ENCODE measurements at regions not wholly inside any gene's neighbourhood (a gene's known extent, or its start where the extent isn't known, plus 50 kb on each side); places are given as distances from the start of the nearest gene placed in this dataset.

DNA sequence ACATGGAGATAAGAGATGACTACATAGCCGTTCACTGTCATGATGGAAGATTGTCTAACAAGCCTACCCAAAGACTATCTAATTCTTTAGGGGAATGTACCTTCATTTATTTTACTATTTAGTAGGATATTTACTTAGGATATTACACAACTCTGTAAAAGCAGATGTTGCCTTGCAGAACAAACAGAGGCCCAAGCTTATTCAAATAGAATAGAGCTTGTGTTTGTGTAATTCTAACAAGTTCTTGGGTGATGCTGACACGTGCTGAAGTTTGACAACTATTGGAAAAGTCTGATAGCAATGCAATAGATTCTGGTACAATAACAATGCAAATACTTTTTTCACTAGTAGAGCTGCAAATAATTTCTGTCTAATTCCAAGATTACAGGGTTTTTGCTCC is 447.6 kb downstream of the TOX3 start:
- peak; percentile 53 for DNase-seq

DNA sequence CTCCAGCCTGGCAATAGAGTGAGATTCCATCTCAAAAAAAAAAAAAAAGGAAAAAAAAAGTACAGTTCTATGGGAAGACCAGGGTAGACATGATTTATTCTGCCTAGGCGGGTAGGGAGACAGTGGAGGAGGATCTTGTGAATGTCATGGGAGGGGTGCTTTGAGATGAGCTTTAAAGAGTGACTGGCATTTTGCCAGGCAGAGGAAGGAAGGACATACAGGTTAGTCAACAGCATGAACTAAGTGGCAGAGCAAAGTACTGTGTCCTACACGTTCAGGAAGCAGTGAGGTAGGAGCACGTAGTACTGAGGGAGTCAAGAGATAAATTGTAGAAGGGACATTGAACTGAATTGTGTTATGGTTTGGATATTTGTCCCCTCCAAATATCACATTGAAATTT is 451.5 kb downstream of the TOX3 start:
- no peak for DNase-seq

DNA sequence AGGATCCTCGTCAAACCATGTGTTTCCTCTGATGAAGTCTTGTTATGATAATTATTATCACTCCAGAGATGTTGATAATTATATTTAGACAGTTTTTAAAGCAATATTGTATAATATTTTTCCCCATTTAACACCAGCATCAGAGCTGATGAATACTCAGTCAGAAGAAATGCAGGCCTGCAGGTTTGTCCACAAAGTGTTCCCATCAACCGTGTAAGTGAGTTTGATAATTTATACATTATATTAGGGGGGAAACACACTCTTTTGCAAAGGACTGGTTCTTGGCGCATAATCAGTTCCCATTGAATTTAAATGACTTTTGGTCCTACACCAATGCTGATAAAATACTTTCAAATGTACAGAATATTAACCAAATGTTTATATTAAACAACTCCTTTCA is 454.8 kb downstream of the TOX3 start:
- no peak for DNase-seq

DNA sequence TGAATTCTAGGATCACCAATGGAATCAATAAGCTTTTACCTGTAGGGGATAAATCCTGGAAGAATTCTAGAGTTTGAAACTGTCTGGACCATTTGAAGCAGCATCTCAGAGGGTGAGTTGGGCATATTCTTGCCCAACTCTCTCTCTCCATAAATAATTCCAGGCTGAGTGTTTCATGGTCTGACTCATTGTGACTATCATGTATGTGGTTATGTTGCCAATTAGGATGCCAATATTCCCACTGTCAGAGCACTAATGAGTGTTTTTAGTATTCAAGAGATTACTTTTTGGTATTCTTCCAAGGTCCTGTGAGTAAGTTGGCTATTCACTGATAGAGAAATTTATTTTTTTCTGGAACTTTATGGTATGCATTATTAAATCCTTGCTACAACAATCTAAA is 456.9 kb downstream of the TOX3 start:
- DNase-seq: no peak

DNA sequence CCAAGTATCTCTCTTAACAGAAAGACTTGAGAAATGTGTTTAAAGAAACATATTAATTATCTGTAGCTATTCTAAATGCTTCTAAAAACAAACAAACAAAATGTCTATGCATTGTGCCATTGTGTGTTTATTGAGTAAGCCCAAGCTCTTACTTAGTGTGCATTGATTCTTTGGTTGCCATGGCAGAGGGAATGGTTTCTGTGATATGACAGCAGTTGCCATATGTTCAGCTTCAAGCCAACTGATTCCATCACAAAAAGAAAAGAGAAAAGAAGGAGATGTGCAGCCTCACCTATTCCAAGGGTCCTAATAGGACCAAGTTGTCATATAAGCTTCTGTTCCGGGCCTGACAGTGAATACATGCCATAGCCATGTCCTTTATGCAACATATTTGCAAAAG is 457.5 kb downstream of the TOX3 start:
- no peak for DNase-seq

DNA sequence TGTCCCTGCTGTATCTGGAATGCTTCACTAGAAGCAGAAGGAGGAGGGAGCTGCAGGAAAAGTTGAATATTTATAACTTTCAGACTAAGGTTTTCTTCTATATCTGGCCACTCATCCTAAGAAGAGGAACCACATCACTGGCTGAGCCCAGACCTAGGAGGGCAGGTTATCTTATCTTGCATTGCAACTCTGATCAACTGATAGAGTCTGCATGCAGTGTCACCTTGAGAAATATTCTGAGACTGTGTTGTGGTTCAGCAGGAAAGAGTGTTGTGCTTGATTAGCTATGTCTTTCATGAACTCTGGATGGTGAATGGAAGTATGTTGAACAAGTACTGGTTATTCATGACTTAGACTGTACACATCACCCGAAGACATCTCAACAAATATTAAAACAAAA is 460.0 kb downstream of the TOX3 start:
- DNase-seq: no peak

DNA sequence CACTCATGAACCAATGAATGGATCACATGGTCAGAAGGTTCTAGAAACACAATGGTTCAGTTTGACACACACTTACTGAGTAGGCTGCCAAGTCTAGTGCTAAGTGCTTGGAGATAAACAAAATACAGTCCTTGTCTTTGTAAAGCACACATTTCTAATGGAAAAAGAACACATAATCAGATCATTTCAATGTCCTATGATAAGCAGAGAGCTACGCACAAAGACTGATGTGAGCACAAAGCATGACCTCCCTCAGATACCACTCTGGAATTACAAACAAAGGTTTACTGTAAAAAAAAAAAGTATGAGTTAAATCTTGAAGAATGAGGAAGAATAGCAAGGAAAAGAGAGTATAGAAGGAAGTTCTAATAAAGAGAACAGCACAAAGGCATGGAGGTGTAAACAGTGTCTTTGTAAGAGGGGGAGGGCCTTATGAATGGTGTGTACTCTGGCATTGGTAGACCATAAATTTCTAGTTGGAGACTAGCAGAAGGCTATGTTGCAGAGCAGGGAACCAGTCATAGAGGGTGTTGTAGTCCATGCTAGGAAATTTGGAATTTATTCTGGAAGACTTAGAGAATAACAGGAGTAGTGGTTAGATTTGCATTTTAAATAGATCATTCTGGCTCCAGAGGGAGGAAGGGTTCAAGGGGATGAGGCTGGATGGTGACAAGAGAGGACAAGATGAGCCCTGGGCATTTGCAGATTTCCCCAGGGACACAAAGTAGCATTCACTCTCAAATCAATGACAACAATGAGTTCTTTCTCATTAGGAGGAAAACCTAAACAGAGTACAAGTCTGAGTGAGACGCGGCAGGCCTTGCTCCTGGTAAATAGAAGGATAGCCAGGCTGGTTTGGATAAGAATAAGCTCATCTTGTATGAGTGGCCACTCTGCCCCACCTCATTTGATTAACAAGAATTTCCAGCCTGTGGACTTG is 468.0 kb downstream of the TOX3 start:
- DNase-seq: no peak

DNA sequence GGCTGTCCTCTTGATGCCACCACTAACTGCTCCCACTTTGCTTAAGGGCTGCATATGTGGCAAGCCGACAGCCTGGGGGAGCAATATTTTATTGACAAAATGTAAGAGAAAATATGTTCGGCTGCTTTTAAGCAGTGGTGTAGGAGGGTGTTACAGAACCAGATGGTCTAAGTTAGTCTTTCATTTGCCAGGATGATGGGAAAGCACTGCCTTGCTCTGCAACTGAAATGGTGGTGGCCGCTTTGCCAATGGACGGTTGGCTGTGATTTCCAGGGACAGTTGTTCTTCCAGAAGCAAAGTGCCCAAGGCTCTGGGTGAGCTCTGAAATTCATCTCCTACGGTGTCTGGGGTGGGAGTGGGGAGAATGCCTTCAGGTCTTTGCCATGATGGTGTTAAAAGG is 469.3 kb downstream of the TOX3 start:
- DNase-seq: no peak

DNA sequence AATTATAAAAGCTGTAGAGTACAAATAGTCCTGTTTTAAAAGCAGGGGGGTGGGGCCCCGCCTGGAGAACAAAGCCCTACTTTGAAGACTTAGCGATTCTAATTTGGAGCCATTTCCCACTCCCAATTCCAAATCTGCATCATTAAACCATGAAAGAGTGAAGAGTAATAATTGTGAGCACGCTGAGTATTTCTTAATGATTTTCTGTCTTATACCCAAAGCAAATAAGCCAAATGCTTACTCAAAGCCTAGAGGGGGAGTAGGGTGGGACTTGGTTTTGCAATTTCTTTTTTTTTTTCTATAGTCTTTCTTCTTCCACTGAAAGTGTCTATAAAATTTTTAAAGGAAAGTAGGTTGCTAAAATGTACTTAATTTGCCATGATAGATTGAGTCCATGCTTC is 470.1 kb downstream of the TOX3 start:
- DNase-seq: no peak

DNA sequence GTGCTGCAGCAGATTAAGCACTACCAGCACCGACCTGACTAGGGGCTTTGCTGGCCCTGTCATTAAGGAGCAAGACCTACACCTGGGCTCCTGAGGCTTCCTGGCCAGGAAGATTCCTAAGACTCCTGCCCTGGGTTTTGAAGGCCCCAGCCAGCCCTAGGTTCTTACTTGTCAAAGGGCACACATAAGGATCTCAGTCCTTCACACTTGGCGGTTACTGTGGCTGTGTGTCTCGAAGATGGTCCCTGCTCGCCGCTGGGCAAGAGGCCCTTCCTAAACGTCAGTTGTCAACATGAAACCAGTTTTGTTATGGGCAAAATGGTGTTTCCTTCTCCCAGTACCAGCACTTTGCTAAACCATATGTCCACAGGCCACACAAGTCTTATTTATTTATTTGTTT is 470.6 kb downstream of the TOX3 start:
- no peak for DNase-seq

DNA sequence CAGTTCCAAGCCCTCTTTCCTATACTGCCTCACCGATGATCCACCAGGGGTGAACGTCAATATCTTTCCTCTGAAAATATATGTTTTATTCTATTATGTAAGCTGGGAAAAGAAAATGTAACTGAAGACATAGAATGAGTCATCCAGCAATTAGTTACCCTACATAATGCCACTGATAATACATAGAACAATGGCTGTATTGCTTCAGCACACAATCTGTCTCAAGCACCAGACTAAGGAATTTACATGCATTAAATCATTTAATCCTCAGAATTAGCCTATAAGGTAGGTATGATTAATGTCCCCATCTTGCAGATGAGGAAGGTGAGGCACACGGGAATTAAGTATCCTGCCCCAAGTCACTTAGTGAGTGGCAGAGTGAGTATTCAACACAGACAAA is 472.8 kb downstream of the TOX3 start:
- DNase-seq: no peak

DNA sequence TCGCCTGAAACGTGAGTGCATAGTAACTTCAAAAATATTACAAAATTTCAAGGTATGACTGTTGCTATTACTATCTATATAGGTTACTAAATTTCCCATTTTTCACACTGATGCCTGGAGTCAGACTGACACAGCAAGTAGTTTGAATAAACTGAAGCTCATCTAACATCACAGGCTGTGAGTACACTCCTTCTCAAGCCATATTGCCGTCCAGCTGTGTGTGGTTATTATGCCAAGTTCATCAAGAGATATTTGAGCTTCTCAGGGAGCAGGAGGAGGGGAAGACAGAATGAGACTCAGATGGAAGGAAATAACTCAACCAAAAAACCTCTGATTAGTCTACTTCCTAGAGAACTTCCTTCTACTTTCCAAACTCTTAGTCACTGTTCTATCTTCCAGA is 473.9 kb downstream of the TOX3 start:
- DNase-seq: no peak

DNA sequence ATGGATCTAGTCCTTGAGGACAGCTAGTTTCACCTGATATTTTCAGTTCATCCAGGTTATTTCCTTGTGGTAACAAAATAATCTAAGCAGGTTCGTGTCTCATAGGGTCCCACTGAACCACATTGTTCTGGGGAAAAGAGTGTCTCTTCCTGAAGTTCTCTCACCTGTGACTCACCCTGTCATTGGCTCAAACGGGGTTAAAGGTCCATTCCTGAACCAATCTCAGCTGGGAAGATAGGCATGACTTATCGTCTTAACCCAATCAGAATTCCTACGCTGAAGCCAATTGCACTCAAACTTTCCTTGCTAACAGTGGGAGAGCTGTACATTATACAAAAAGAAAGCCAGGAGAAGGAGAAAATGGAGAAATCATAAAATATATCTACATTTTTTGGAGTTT is 475.8 kb downstream of the TOX3 start:
- no peak for DNase-seq

DNA sequence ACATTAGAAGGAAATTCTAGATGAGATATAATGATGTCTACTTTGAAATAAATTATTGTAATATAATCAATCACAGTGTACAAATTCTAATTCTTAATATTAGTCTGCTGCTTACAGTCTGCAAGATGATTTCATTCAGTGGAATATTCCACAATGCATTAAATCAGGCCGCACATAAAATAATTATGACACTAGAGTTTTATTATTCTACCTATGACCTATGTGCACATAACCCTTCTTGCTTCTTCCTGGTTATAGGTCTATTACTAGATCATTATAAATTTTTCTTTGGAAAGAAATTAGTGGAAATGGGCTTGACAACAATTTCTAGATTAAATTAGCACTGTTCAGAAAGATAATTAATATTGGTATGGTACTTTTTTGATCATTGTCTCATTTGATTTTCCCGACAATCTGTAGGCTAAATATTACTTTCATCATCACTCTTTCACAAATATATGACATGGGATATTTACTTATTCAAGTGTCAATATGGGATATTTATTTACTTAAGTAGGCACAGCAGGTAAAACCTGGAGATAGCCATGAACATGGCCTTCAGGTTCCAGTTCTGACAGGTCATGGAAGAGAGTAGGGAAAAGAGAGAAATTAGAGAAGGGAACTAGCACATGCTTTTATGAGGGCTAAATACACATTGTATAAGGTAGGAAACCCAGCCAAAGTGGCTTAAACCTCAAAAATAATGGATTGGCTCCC is 476.4 kb downstream of the TOX3 start:
- no peak for DNase-seq

DNA sequence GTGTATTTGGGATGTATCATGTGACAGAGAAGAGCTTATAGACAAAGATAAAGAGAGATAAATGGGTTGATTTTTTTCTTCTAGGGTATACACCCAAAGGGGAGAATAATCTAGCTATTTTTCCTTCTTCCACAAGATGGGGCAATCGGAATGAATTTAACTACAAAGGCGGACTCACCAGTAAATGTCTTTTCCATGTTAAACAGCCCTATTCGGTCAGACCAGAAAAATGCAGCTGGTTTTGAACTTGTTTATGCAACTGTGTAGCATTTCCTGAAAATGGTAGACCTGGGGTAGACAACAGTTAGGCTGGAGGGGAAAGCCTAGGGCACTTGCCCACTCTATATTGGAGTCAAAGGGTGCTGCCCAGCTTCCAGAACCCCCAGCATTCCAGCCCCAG is 477.1 kb downstream of the TOX3 start:
- DNase-seq: peak; percentile 62

DNA sequence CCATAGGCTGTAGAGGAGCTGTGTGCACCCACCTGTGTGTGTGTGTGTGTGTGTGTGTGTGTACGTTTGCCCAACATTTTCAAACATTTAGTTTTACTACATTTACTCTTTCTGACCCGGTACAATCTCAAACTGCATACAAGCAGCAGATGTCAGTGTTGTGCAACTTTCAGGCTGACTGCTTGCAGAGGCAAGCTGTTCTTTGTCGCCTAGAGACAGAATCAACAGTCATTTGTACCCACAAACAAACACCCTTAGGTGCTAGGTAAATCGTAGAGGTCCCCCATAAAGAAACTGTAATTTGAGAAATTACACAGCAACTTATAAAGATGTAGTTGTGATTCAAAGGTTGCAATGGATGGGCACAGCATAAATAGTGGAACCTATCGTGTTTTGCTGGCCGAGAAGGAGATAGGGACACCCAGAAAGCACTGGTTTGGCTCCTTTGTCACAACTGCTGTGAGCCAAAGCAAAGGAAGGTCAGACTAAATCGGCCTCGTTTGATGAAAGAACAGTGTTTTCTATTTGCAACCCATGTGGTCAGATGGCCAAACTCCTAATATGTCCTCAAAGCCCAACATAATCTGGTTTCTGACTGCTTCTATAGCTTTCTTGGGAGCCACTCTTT is 478.4 kb downstream of the TOX3 start:
- DNase-seq: peak; percentile 66

DNA sequence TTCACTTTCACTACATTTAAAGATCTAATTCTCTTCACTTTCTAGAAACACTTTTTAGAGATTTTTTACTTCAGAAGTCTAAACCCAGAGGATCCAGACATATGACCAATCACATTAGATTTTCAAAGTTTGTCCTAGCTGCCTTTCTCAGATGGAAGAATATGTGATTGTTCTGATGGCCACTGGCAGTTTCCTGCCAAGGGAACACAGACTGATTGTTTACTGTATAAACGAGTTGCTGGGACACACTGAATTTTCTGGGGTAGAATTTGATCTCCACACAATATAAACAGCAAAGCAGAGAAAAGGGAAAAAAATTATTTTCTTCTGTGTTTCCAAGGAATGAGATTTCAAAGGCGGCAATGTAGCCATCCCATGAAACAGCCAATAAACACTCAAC is 480.0 kb downstream of the TOX3 start:
- no peak for DNase-seq

DNA sequence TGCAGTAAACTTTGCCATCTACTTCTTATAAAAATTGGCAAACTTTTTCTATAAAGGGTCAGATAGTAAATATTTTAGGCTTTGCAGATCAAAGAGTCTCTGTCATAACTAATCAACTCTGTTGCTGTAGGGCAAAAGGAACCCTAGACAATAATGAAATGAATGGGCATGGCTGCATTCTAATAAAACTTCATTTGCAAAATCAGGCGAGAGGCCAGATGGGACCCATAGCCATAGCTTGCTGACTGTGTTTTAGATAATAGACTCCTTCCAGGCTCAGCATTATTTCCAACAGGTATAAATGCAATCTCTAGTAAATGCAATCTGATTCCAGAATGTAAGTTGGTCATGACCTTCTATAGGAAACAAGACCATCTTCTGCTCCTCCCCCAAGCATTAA is 490.7 kb downstream of the TOX3 start:
- no peak for DNase-seq

DNA sequence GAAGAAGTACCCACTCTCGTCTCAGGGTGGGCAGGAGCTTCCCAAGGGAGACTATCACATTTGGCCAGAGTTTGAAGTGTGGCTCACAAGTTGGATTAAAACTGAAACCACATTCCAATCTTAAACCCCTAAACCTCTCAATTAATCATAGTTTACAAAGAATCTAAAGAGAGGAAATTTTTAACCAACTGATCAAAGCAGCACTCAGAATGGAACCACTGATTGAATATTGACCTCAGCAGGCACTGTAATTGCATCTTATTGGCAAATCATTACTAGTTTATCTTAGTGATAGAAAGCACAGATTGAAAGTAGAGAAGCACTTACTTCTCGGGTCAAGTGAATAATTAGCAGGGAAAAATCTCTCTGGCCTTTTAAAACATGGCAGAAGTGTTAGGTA is 491.6 kb downstream of the TOX3 start:
- no peak for DNase-seq

DNA sequence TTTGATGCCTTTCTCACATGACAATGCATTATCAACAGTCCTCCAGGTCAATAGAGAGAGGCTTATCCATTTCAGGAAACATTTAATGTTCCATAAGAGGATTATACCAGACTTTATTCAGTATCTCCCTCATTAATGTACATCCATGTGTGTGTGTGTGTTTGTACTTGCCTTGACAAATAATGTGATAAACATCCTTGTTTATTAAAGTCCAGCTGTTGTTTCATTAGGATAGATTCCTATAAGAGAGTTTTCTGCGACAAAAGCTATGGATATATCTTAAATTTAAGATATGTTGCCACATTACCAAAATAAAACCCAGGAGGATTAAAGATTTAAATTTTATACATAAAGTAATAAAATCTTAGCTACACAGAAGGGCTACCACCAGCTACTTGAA is 492.6 kb downstream of the TOX3 start:
- no peak for DNase-seq

DNA sequence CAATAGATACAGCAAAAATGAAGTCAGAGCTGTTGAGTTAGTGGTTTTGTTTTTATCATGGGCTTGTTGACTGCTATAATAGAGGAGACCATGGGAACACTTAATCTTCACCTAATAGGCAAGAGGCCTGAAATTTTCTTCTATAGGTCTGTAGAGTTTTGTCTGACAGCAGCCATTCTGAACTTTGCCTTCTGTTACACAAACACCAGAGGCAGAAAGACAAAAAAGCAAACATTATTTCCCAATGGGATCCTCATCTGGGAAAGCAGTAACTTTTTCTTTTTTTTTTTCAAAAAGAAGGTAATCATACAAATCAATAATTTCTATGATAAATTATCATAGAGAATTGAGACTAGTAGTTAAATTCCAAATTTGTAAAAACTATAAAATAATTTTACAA is 494.1 kb downstream of the TOX3 start:
- DNase-seq: no peak

DNA sequence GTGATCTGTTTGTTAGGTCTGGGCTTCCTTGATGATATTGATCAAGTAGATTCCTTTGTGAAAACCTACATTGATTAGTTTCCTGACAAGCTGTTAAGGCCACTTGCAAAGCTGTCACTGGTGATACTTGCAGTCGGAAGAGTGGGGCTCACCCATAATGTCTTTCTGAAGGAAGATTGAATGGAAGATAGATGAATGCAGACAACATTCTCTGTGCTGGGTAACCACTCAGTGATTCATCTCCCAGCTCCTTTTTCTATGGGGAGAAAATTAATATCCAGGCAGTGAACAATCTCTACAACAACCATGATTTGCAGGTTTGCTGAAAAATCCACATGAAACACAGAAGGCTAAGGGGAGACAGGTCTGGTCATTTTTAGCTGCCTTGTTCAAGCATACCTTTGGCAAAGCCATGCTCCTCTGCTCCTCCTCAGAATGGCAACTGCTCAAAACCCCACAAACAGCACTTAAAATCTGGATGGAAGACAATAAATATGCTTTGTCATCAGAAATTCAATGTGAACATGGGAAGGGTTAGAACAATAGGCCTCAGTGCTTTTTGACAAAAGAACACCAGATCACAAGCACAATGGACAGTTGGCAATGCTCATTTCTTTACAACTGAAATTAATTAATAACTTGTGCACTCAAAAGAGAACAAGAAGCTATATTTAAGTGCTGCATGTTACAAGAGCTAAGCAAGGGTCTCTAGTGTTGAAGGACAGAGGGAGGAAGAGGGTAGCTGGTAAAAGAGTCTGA is 495.4 kb downstream of the TOX3 start:
- no peak for DNase-seq

DNA sequence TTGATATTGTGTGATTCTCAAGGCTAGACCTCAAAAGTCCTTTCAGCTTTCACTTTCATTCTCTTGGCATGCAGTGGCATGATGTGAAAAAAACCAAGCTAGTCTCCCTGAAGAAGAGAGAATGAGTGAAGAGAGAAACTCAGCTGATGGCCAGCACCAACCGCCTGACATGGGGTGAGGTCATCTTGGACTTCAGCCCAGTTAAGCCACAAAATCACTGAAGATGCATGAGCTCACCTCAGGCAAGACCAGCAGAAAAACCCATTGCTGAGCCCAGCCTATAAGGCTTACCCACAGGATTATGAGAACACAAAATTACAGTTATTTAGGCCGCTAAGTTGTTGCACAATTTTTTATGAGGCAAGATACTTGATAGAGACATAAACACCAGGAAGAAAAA is 496.5 kb downstream of the TOX3 start:
- DNase-seq: no peak

Measured in SHP77 treated with DMSO at 0.1 percent for 48 hours (cell line).